ENCODE measurements at regions not wholly inside any gene's neighbourhood (a gene's known extent, or its start where the extent isn't known, plus 50 kb on each side); places are given as distances from the start of the nearest gene placed in this dataset.

DNA sequence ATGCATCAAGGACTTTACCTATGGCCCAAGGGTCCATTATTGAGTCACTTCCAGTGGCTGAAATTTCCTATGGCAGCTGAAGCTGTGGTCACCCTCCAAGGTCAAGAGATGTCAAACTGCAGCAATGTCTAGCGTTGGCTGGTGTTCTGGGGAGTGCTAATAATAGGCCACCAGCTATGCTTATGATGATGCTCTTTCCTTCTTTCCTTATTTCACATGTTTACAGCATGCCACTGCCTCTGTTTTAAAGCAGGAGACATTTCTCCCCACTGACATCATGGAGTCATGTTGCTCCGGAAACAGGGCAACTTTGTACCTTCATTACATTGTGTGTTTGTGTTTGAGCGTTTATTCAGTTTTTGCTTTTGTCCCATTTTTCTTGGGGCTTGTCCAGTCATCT is 62.6 kb upstream of the CYYR1 start:
- Histone ChIP-seq H2BK20ac (ENCODE audit: low read depth, low read length) (no peak overlapping the region), H2BK5ac (ENCODE audit: low read depth, low read length, poor library complexity, severe bottlenecking) (no peak overlapping the region), H4K8ac (ENCODE audit: low read depth in 2 of 2, low read length in 2 of 2) (no peak overlapping the region), H4K20me1 (ENCODE audit: insufficient read depth, low read length) (no peaks in the 10 kb centered on the region), H4K5ac (ENCODE audit: low read depth, low read length) (no peak overlapping the region), H3K14ac (replicated peaks; ENCODE audit: low read depth, low read length) (no peak overlapping the region), H3K56ac (ENCODE audit: extremely low read depth, insufficient read depth, low read length) (no peak overlapping the region), H3K4me2 (ENCODE audit: low read depth, low read length) (no peak overlapping the region), H3K9ac (ENCODE audit: low read depth, low read length) (no peak overlapping the region), H3K36me3 (ENCODE audit: control insufficient read depth, insufficient read depth, low read length) (no peaks in the 10 kb centered on the region), H3K9me3 (ENCODE audit: control insufficient read depth, insufficient read depth, low read length) (no peaks in the 10 kb centered on the region), H2BK120ac (ENCODE audit: low read depth, low read length) (no peak overlapping the region), H3K79me1 (ENCODE audit: low read depth in 1 of 2, low read length in 2 of 2) (no peaks in the 10 kb centered on the region), H3K4me1 (ENCODE audit: control insufficient read depth, insufficient read depth, low read length) (no peaks in the 10 kb centered on the region), H2AFZ (replicated peaks; ENCODE audit: low read length, poor library complexity) (no peak overlapping the region), H3K4me3 (ENCODE audit: insufficient read depth, low read depth, low read length) (no peak overlapping the region), H3K18ac (ENCODE audit: low read depth, low read length) (no peak overlapping the region), H4K91ac (ENCODE audit: insufficient read depth, low read depth, low read length) (no peak overlapping the region), H3K27ac (ENCODE audit: insufficient read depth, low read length) (no peak overlapping the region), H2AK9ac (replicated peaks; ENCODE audit: low read depth, low read length, poor library complexity) (no peak overlapping the region), H3K23ac (ENCODE audit: low read depth, low read length) (no peak overlapping the region), H3K9me1 (ENCODE audit: insufficient read depth, low read length) (no peaks in the 10 kb centered on the region), H2BK15ac (ENCODE audit: low read depth, low read length) (no peak overlapping the region), H2AK5ac (ENCODE audit: low read depth, low read length) (no peak overlapping the region), H3K4ac (ENCODE audit: low read depth, low read length) (no peak overlapping the region), H3K27me3 (ENCODE audit: control insufficient read depth, insufficient read depth, low read length) (no peaks in the 10 kb centered on the region)
- DNase-seq (no peak), ATAC-seq (ENCODE audit: low read depth) (no peak)
- no peak for TF ChIP-seq USF2 (IDR thresholded peaks at IDR 0.05; ENCODE audit: low read depth, low read length)
- no peak for TF ChIP-seq MXI1 (IDR thresholded peaks at IDR 0.05; ENCODE audit: borderline replicate concordance, low read depth, low read length)
- dilution Hi-C loops (cut with HindIII; ENCODE audit: low sequenced_read_pairs, unreplicated experiment) (no loop called here), in situ Hi-C loops (cut with MboI; ENCODE audit: low sequenced_read_pairs) (no loop called here), intact Hi-C loops (cut with micrococcal nuclease) (no loop called here)
- no TSS peak for BruUV-seq (replicated peaks)
- POLR2A ChIA-PET (ENCODE audit: unreplicated experiment), result no interaction called here
- CTCF ChIA-PET, result no interaction called here
- WGBS, 2 experiments (ENCODE audit: extremely low coverage in 2 of 2, insufficient read length in 1 of 2), result no CpG with 5 or more reads among the region's 3 CpGs
